ENCODE measurements at regions not wholly inside any gene's neighbourhood (a gene's known extent, or its start where the extent isn't known, plus 50 kb on each side); places are given as distances from the start of the nearest gene placed in this dataset.
A peak's percentile ranks its signal among the peaks of the same experiment; 100 is the strongest.
"Not testable (repeated sequence)": the region's sequence is repeated elsewhere in the genome, so short reads cannot be mapped to it uniquely, and the experiment has no call there.

DNA sequence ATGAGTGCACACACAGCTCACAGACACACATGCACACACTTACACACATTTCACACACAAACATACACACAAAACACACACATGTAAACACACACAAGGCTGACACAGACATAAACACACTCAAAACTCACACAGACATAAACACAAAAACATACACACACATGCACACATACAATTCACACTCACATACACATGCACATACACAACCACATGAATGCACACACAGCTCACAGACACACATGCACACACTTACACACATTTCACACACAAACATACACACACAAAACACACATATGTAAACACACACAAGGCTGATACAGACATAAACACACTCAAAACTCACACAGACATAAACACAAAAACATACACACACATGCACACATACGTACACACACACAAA is 455.0 kb downstream of the SOX11 start:
- H3K4me3 Mint-ChIP-seq; H3K27ac Mint-ChIP-seq; H3K4me1 Mint-ChIP-seq; ATAC-seq; H3K36me3 ChIP-seq (ENCODE audit: control insufficient read depth in 2 of 3, insufficient read depth in 3 of 3, low read length in 3 of 3); H3K4me1 ChIP-seq (ENCODE audit: control insufficient read depth in 2 of 2, insufficient read depth in 2 of 2, low read length in 2 of 2); H3K4me3 ChIP-seq (ENCODE audit: low read length); H3K27ac ChIP-seq (ENCODE audit: low read depth, low read length); POLR2A ChIA-PET; CTCF ChIA-PET; H3K9me3 ChIP-seq (ENCODE audit: control insufficient read depth in 2 of 3, low read length in 3 of 3); DNase-seq; H3K27me3 Mint-ChIP-seq; H3K36me3 Mint-ChIP-seq; intact Hi-C loops (cut with micrococcal nuclease); H3K9me3 Mint-ChIP-seq; H3K27me3 ChIP-seq (ENCODE audit: control insufficient read depth in 2 of 2, insufficient read depth in 2 of 2, low read length in 2 of 2): not testable (repeated sequence)

- ChIA-PET POLR2A (no interaction called here), CTCF (no interaction called here)
- Mint-ChIP-seq H3K4me3 (no peak overlapping the region), H3K9me3 (peaks cover 0 to 8% (median 5%) of the 10 kb centered on the region in 11 donors), H3K27me3 (peaks cover 0 to 6% (median 0%) of the 10 kb centered on the region in 5 donors), H3K27ac (no peak overlapping the region), H3K4me1 (no peaks in the 10 kb centered on the region), H3K36me3 (no peaks in the 10 kb centered on the region)
- Histone ChIP-seq H3K36me3 (ENCODE audit: control insufficient read depth in 2 of 3, insufficient read depth in 3 of 3, low read length in 3 of 3) (no peaks in the 10 kb centered on the region), H3K4me3 (ENCODE audit: low read length) (no peak overlapping the region), H3K4me1 (ENCODE audit: control insufficient read depth in 2 of 2, insufficient read depth in 2 of 2, low read length in 2 of 2) (no peaks in the 10 kb centered on the region), H3K9me3 (ENCODE audit: control insufficient read depth in 2 of 3, low read length in 3 of 3) (no peaks in the 10 kb centered on the region), H3K27ac (ENCODE audit: low read depth, low read length) (no peak overlapping the region), H3K27me3 (ENCODE audit: control insufficient read depth in 2 of 2, insufficient read depth in 2 of 2, low read length in 2 of 2) (no peaks in the 10 kb centered on the region)
- intact Hi-C loops (cut with micrococcal nuclease): no loop called here
- no peak for DNase-seq
- ATAC-seq: no peak
Observed at GRCh38 chr2:6148882-6149281, 456.7 kb downstream of the SOX11 start.

DNA sequence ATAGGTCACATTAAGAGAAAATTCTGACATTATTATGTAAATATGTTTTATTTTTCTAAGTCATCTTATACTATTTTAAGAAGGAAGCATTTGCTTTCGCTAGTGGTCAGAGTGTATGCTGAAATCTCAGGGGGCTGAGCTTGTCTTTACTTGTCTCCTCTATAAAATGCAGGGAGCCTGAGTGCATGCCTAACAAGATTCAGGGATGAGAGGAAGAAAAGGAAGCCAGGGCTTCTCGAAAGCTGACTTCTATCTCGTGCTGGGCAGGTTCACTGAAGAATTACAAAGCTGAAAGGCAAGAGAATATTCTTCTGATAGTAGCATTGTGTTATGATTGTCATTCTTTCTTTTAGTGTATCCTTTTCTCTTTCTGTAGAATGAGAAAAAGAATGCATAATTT is 467.4 kb downstream of the SOX11 start:
- Histone ChIP-seq H3K27me3 (ENCODE audit: control insufficient read depth in 2 of 2, insufficient read depth in 2 of 2, low read length in 2 of 2) (no peaks in the 10 kb centered on the region), H3K27ac (ENCODE audit: low read depth, low read length) (no peak overlapping the region), H3K4me3 (ENCODE audit: low read length) (no peak overlapping the region), H3K36me3 (ENCODE audit: control insufficient read depth in 2 of 3, insufficient read depth in 3 of 3, low read length in 3 of 3) (no peaks in the 10 kb centered on the region), H3K9me3 (ENCODE audit: control insufficient read depth in 2 of 3, low read length in 3 of 3) (no peaks in the 10 kb centered on the region), H3K4me1 (ENCODE audit: control insufficient read depth in 2 of 2, insufficient read depth in 2 of 2, low read length in 2 of 2) (no peaks in the 10 kb centered on the region)
- no peaks in the 10 kb centered on the region for H3K27me3 Mint-ChIP-seq
- no peak overlapping the region for H3K27ac Mint-ChIP-seq
- no peak for ATAC-seq
- peaks cover 0 to 5% (median 3%) of the 10 kb centered on the region in 11 donors for H3K9me3 Mint-ChIP-seq
- DNase-seq: no peak
- no peaks in the 10 kb centered on the region for H3K4me1 Mint-ChIP-seq
- H3K36me3 Mint-ChIP-seq: no peaks in the 10 kb centered on the region
- H3K4me3 Mint-ChIP-seq: no peak overlapping the region
- CTCF ChIA-PET: no interaction called here
- POLR2A ChIA-PET: no interaction called here
- intact Hi-C loops (cut with micrococcal nuclease): no loop called here

GRCh38 chr2:6163932-6164331 is 471.7 kb downstream of the SOX11 start:
- Mint-ChIP-seq H3K4me3 (peak overlapping the region in 1 of 10 donors; percentile 12), H3K9me3 (peaks cover 0 to 4% (median 1%) of the 10 kb centered on the region in 11 donors), H3K27ac (no peak overlapping the region), H3K4me1 (no peaks in the 10 kb centered on the region), H3K36me3 (no peaks in the 10 kb centered on the region), H3K27me3 (no peaks in the 10 kb centered on the region)
- no peak for DNase-seq
- Histone ChIP-seq H3K36me3 (ENCODE audit: control insufficient read depth in 2 of 3, insufficient read depth in 3 of 3, low read length in 3 of 3) (no peaks in the 10 kb centered on the region), H3K4me3 (ENCODE audit: low read length) (no peak overlapping the region), H3K27me3 (ENCODE audit: control insufficient read depth in 2 of 2, insufficient read depth in 2 of 2, low read length in 2 of 2) (no peaks in the 10 kb centered on the region), H3K4me1 (ENCODE audit: control insufficient read depth in 2 of 2, insufficient read depth in 2 of 2, low read length in 2 of 2) (no peaks in the 10 kb centered on the region), H3K27ac (ENCODE audit: low read depth, low read length) (no peak overlapping the region), H3K9me3 (ENCODE audit: control insufficient read depth in 2 of 3, low read length in 3 of 3) (no peaks in the 10 kb centered on the region)
- ChIA-PET POLR2A (no interaction called here), CTCF (no interaction called here)
- intact Hi-C loops (cut with micrococcal nuclease): no loop called here
- no peak for ATAC-seq

GRCh38 chr2:6164986-6165747 is 473.0 kb downstream of the SOX11 start:
- POLR2A ChIA-PET: no interaction called here

GRCh38 chr2:6167592-6168138 is 475.5 kb downstream of the SOX11 start:
- Mint-ChIP-seq H3K27me3 (peaks cover 0 to 5% (median 0%) of the 10 kb centered on the region in 5 donors), H3K36me3 (no peaks in the 10 kb centered on the region), H3K9me3 (peaks cover 0 to 6% (median 0%) of the 10 kb centered on the region in 11 donors), H3K4me1 (no peaks in the 10 kb centered on the region), H3K4me3 (no peak overlapping the region), H3K27ac (no peak overlapping the region)
- POLR2A ChIA-PET: no interaction called here
- H3K27ac ChIP-seq (ENCODE audit: low read depth, low read length): no peak overlapping the region
- DNase-seq (no peak), ATAC-seq (no peak)
- no peaks in the 10 kb centered on the region for H3K27me3 ChIP-seq (ENCODE audit: control insufficient read depth in 2 of 2, insufficient read depth in 2 of 2, low read length in 2 of 2)
- no peaks in the 10 kb centered on the region for H3K4me1 ChIP-seq (ENCODE audit: control insufficient read depth in 2 of 2, insufficient read depth in 2 of 2, low read length in 2 of 2)
- CTCF ChIA-PET: no interaction called here
- intact Hi-C loops (cut with micrococcal nuclease): no loop called here
- H3K4me3 ChIP-seq (ENCODE audit: low read length): no peak overlapping the region
- H3K9me3 ChIP-seq (ENCODE audit: control insufficient read depth in 2 of 3, low read length in 3 of 3): no peaks in the 10 kb centered on the region
- H3K36me3 ChIP-seq (ENCODE audit: control insufficient read depth in 2 of 3, insufficient read depth in 3 of 3, low read length in 3 of 3): no peaks in the 10 kb centered on the region

More at GRCh38 chr2:6164986-6165747, 473.0 kb downstream of the SOX11 start:
- peaks cover 0 to 6% (median 0%) of the 10 kb centered on the region in 11 donors for H3K9me3 Mint-ChIP-seq
- H3K36me3 Mint-ChIP-seq: no peaks in the 10 kb centered on the region
- no peaks in the 10 kb centered on the region for H3K27me3 Mint-ChIP-seq
- ATAC-seq (no peak), DNase-seq (no peak)
- CTCF ChIA-PET: no interaction called here
- Histone ChIP-seq H3K9me3 (ENCODE audit: control insufficient read depth in 2 of 3, low read length in 3 of 3) (no peaks in the 10 kb centered on the region), H3K27ac (ENCODE audit: low read depth, low read length) (no peak overlapping the region), H3K36me3 (ENCODE audit: control insufficient read depth in 2 of 3, insufficient read depth in 3 of 3, low read length in 3 of 3) (no peaks in the 10 kb centered on the region), H3K4me1 (ENCODE audit: control insufficient read depth in 2 of 2, insufficient read depth in 2 of 2, low read length in 2 of 2) (no peaks in the 10 kb centered on the region), H3K4me3 (ENCODE audit: low read length) (no peak overlapping the region), H3K27me3 (ENCODE audit: control insufficient read depth in 2 of 2, insufficient read depth in 2 of 2, low read length in 2 of 2) (no peaks in the 10 kb centered on the region)
- intact Hi-C loops (cut with micrococcal nuclease): no loop called here
- no peak overlapping the region for H3K4me3 Mint-ChIP-seq
- no peak overlapping the region for H3K27ac Mint-ChIP-seq
- no peaks in the 10 kb centered on the region for H3K4me1 Mint-ChIP-seq

DNA sequence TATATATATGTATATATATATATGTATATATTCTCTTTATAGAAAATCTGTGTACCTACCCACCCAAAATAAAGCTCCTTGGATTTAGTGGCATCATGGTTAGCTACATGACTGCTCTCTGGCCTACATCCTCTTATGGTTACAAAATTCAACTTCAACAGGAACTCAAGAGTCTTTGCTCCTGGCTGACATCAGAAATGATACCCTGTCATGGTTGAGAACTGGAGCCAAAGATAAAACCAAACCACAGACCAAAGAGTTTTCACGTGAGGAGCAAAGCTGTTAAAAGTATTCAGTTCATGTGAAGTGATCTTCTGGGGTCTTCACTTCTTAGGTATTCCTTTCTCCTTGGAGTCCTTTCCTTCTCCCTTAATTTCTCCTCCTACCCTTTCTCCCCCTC is 476.3 kb downstream of the SOX11 start:
- Histone ChIP-seq H3K27me3 (ENCODE audit: control insufficient read depth in 2 of 2, insufficient read depth in 2 of 2, low read length in 2 of 2) (no peaks in the 10 kb centered on the region), H3K36me3 (ENCODE audit: control insufficient read depth in 2 of 3, insufficient read depth in 3 of 3, low read length in 3 of 3) (no peaks in the 10 kb centered on the region), H3K27ac (ENCODE audit: low read depth, low read length) (no peak overlapping the region), H3K4me1 (ENCODE audit: control insufficient read depth in 2 of 2, insufficient read depth in 2 of 2, low read length in 2 of 2) (no peaks in the 10 kb centered on the region), H3K4me3 (ENCODE audit: low read length) (no peak overlapping the region), H3K9me3 (ENCODE audit: control insufficient read depth in 2 of 3, low read length in 3 of 3) (no peaks in the 10 kb centered on the region)
- no peaks in the 10 kb centered on the region for H3K4me1 Mint-ChIP-seq
- CTCF ChIA-PET: no interaction called here
- intact Hi-C loops (cut with micrococcal nuclease): no loop called here
- DNase-seq (no peak), ATAC-seq (no peak)
- H3K9me3 Mint-ChIP-seq: peaks cover 0 to 6% (median 0%) of the 10 kb centered on the region in 11 donors
- no peaks in the 10 kb centered on the region for H3K36me3 Mint-ChIP-seq
- H3K27ac Mint-ChIP-seq: no peak overlapping the region
- no peak overlapping the region for H3K4me3 Mint-ChIP-seq
- POLR2A ChIA-PET: no interaction called here
- peaks cover 0 to 5% (median 0%) of the 10 kb centered on the region in 5 donors for H3K27me3 Mint-ChIP-seq
